Fibroblast of lung (primary cell): ENCODE measurements at regions not wholly inside any gene's neighbourhood (a gene's known extent, or its start where the extent isn't known, plus 50 kb on each side); places are given as distances from the start of the nearest gene placed in this dataset.
A peak's percentile ranks its signal among the peaks of the same experiment; 100 is the strongest.

Experiments
- DNase-seq, 2 donors: peaks; one replicate each; pipeline versions ENCODE4 v3.0.0 to v3.0.0-alpha.2; 2010; ENCODE audit warnings: low read depth in 2 of 2
- H2AFZ ChIP-seq: 2 replicates; pipeline ENCODE4 v1.5.1; 2012; ENCODE audit warnings: low read length, control low read depth, inconsistent platforms
- H3K27ac ChIP-seq: 2 replicates; pipeline ENCODE4 v1.5.1; 2011; ENCODE audit warnings: low read length, control low read depth; ENCODE audit not compliant: insufficient read depth
- H3K27me3 ChIP-seq: 2 replicates; pipeline ENCODE4 v1.5.1; 2011; ENCODE audit warnings: mild to moderate bottlenecking, low read length; ENCODE audit not compliant: control insufficient read depth, insufficient read depth
- H3K36me3 ChIP-seq: 2 replicates; pipeline ENCODE4 v1.5.1; 2011; ENCODE audit warnings: low read length; ENCODE audit not compliant: control insufficient read depth, insufficient read depth
- H3K4me1 ChIP-seq: 2 replicates; pipeline ENCODE4 v1.5.1; 2011; ENCODE audit warnings: low read length; ENCODE audit not compliant: control insufficient read depth, insufficient read depth; ENCODE audit errors: extremely low read depth
- H3K4me2 ChIP-seq: 2 replicates; pipeline ENCODE4 v1.5.1; 2011; ENCODE audit warnings: low read length, control low read depth; ENCODE audit not compliant: insufficient read depth; ENCODE audit errors: extremely low read depth
- H3K4me3 ChIP-seq, 4 experiments: fragments of 200-600 bp in 1 of 4; sonication (generic) in 1 of 4; replicated peaks in 1 of 4; 2 replicates each; pipeline ENCODE4 v1.5.1; 2011 to 2016; ENCODE audit warnings: low read length in 4 of 4, low read depth in 3 of 4, mild to moderate bottlenecking in 3 of 4, control low read depth in 2 of 4, inconsistent platforms in 1 of 4, mixed read lengths in 1 of 4; ENCODE audit not compliant: insufficient read depth in 1 of 4; ENCODE audit errors: control extremely low read depth in 1 of 4
- H3K79me2 ChIP-seq: 2 replicates; pipeline ENCODE4 v1.5.1; 2012; ENCODE audit warnings: mild to moderate bottlenecking, low read length, inconsistent platforms; ENCODE audit not compliant: control insufficient read depth, insufficient read depth
- H3K9ac ChIP-seq: 2 replicates; pipeline ENCODE4 v1.5.1; 2011; ENCODE audit warnings: mild to moderate bottlenecking, low read length, control low read depth; ENCODE audit not compliant: insufficient read depth
- H3K9me3 ChIP-seq: 2 replicates; pipeline ENCODE4 v1.5.1; 2012; ENCODE audit warnings: low read depth, low read length; ENCODE audit not compliant: control insufficient read depth, insufficient read depth
- H4K20me1 ChIP-seq: 2 replicates; pipeline ENCODE4 v1.5.1; 2011; ENCODE audit warnings: low read length; ENCODE audit not compliant: control insufficient read depth, insufficient read depth; ENCODE audit errors: extremely low read depth
- CTCF ChIP-seq, 2 donors: IDR thresholded peaks in 1 of 2; conservative IDR thresholded peaks in 1 of 2; 1 replicate in 1 of 2; 2 replicates in 1 of 2; pipeline ENCODE4 v1.5.1; 2011 to 2012; ENCODE audit warnings: low read length in 2 of 2, control low read depth in 1 of 2, inconsistent platforms in 1 of 2, low read depth in 1 of 2, mild to moderate bottlenecking in 1 of 2
- EZH2 ChIP-seq: IDR thresholded peaks from 2 replicates; pipeline ENCODE4 v1.5.1; 2012; ENCODE audit warnings: low read length, control low read depth, mild to moderate bottlenecking; ENCODE audit errors: missing control alignments

GRCh38 chr7:132666071-132666773 is 90.0 kb upstream of the PLXNA4 start:
- Histone ChIP-seq H3K4me3 (no peak overlapping the region), H3K9ac (no peak overlapping the region), H3K27me3 (no peaks in the 10 kb centered on the region), H3K4me2 (peak overlapping the region; percentile 51), H2AFZ (no peak overlapping the region), H3K27ac (no peak overlapping the region), H3K36me3 (no peaks in the 10 kb centered on the region), H4K20me1 (no peaks in the 10 kb centered on the region), H3K79me2 (no peaks in the 10 kb centered on the region), H3K4me1 (no peaks in the 10 kb centered on the region), H3K9me3 (no peaks in the 10 kb centered on the region)
- TF ChIP-seq EZH2 (no peak), CTCF (conservative IDR thresholded peaks at IDR 0.05 in 1 of 2, IDR thresholded peaks at IDR 0.05 in 1 of 2; ENCODE audit: low read depth in 1 of 2, low read length in 2 of 2) (no peak)
- peak in 1 of 2 donors; percentile 8 for DNase-seq

GRCh38 chr7:132656846-132657776 is 80.8 kb upstream of the PLXNA4 start:
- H3K79me2 ChIP-seq: no peaks in the 10 kb centered on the region
- no peak overlapping the region for H3K4me3 ChIP-seq
- no peaks in the 10 kb centered on the region for H3K9me3 ChIP-seq
- no peak overlapping the region for H3K27ac ChIP-seq
- no peak for TF ChIP-seq EZH2
- TF ChIP-seq CTCF (conservative IDR thresholded peaks at IDR 0.05 in 1 of 2, IDR thresholded peaks at IDR 0.05 in 1 of 2; ENCODE audit: low read depth in 1 of 2, low read length in 2 of 2): peak; percentile 31 to 52
- no peak overlapping the region for H3K9ac ChIP-seq
- no peaks in the 10 kb centered on the region for H3K4me1 ChIP-seq
- H4K20me1 ChIP-seq: no peaks in the 10 kb centered on the region
- H3K4me2 ChIP-seq: no peak overlapping the region
- H3K36me3 ChIP-seq: no peaks in the 10 kb centered on the region
- no peak overlapping the region for H2AFZ ChIP-seq
- H3K27me3 ChIP-seq: no peaks in the 10 kb centered on the region
- DNase-seq: peak in 1 of 2 donors; percentile 8

- no peak overlapping the region for H3K4me3 ChIP-seq
- no peaks in the 10 kb centered on the region for H3K9me3 ChIP-seq
- no peak for DNase-seq
- H3K4me1 ChIP-seq: no peaks in the 10 kb centered on the region
- no peak overlapping the region for H2AFZ ChIP-seq
- H3K27ac ChIP-seq: no peak overlapping the region
- H3K36me3 ChIP-seq: no peaks in the 10 kb centered on the region
- H3K27me3 ChIP-seq: no peaks in the 10 kb centered on the region
- TF ChIP-seq CTCF (conservative IDR thresholded peaks at IDR 0.05 in 1 of 2, IDR thresholded peaks at IDR 0.05 in 1 of 2; ENCODE audit: low read depth in 1 of 2, low read length in 2 of 2): no peak
- TF ChIP-seq EZH2: no peak
- H4K20me1 ChIP-seq: no peaks in the 10 kb centered on the region
- no peak overlapping the region for H3K9ac ChIP-seq
- H3K4me2 ChIP-seq: no peak overlapping the region
- no peaks in the 10 kb centered on the region for H3K79me2 ChIP-seq
Measured at GRCh38 chr7:132656341-132656740, 80.1 kb upstream of the PLXNA4 start.
